ENCODE measurements at regions not wholly inside any gene's neighbourhood (a gene's known extent, or its start where the extent isn't known, plus 50 kb on each side); places are given as distances from the start of the nearest gene placed in this dataset.

DNA sequence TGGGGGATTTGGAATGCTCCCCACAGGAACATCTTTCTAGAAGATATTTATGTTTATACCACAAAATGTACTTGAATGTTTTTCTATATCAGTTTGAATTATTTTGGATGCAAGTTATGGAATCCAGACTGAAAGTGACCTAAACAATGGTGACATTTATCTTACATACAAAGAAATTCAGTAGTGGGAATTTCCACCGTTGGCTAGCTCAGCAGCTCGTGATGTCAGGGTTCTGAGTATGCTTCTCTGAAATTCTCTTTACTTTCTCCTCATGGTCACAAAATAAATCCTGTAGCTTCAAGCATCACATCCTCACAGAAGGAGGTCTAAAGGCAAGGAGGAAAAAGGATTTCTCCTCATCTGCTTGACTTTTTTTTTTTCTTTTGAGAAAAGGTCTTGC, 105.3 kb downstream of the AKAIN1 start:
- no peak for TF ChIP-seq ZBTB7A (IDR thresholded peaks at IDR 0.05; ENCODE audit: low read depth)
- TF ChIP-seq TCF12 (IDR thresholded peaks at IDR 0.05; ENCODE audit: low read depth) = no peak
- no peak for TF ChIP-seq CEBPB (IDR thresholded peaks at IDR 0.05)
- no peak for TF ChIP-seq YY1 (IDR thresholded peaks at IDR 0.05; ENCODE audit: low read depth)
- TF ChIP-seq RAD21 (IDR thresholded peaks at IDR 0.05; ENCODE audit: low read depth) = no peak
- TF ChIP-seq, protein P1, sequence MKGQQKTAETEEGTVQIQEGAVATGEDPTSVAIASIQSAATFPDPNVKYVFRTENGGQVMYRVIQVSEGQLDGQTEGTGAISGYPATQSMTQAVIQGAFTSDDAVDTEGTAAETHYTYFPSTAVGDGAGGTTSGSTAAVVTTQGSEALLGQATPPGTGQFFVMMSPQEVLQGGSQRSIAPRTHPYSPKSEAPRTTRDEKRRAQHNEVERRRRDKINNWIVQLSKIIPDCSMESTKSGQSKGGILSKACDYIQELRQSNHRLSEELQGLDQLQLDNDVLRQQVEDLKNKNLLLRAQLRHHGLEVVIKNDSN (IDR thresholded peaks at IDR 0.05) = no peak
- no peak for TF ChIP-seq FOXM1 (IDR thresholded peaks at IDR 0.05; ENCODE audit: borderline replicate concordance, low read depth)
- TF ChIP-seq EP300 (IDR thresholded peaks at IDR 0.05; ENCODE audit: borderline replicate concordance) = no peak
- TF ChIP-seq, protein P2, sequence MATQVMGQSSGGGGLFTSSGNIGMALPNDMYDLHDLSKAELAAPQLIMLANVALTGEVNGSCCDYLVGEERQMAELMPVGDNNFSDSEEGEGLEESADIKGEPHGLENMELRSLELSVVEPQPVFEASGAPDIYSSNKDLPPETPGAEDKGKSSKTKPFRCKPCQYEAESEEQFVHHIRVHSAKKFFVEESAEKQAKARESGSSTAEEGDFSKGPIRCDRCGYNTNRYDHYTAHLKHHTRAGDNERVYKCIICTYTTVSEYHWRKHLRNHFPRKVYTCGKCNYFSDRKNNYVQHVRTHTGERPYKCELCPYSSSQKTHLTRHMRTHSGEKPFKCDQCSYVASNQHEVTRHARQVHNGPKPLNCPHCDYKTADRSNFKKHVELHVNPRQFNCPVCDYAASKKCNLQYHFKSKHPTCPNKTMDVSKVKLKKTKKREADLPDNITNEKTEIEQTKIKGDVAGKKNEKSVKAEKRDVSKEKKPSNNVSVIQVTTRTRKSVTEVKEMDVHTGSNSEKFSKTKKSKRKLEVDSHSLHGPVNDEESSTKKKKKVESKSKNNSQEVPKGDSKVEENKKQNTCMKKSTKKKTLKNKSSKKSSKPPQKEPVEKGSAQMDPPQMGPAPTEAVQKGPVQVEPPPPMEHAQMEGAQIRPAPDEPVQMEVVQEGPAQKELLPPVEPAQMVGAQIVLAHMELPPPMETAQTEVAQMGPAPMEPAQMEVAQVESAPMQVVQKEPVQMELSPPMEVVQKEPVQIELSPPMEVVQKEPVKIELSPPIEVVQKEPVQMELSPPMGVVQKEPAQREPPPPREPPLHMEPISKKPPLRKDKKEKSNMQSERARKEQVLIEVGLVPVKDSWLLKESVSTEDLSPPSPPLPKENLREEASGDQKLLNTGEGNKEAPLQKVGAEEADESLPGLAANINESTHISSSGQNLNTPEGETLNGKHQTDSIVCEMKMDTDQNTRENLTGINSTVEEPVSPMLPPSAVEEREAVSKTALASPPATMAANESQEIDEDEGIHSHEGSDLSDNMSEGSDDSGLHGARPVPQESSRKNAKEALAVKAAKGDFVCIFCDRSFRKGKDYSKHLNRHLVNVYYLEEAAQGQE (IDR thresholded peaks at IDR 0.05; ENCODE audit: low read depth) = no peak
- no peak for TF ChIP-seq CREB1 (IDR thresholded peaks at IDR 0.05; ENCODE audit: low read depth)
- TF ChIP-seq, protein P3, sequence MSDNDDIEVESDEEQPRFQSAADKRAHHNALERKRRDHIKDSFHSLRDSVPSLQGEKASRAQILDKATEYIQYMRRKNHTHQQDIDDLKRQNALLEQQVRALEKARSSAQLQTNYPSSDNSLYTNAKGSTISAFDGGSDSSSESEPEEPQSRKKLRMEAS (IDR thresholded peaks at IDR 0.05) = no peak
- no peak for TF ChIP-seq TEAD4 (IDR thresholded peaks at IDR 0.05)
- TF ChIP-seq TAF1 (IDR thresholded peaks at IDR 0.05; ENCODE audit: low read depth) = no peak
- no peak for TF ChIP-seq EGR1 (IDR thresholded peaks at IDR 0.05)
- no peak for TF ChIP-seq NFIC (IDR thresholded peaks at IDR 0.05)

DNA sequence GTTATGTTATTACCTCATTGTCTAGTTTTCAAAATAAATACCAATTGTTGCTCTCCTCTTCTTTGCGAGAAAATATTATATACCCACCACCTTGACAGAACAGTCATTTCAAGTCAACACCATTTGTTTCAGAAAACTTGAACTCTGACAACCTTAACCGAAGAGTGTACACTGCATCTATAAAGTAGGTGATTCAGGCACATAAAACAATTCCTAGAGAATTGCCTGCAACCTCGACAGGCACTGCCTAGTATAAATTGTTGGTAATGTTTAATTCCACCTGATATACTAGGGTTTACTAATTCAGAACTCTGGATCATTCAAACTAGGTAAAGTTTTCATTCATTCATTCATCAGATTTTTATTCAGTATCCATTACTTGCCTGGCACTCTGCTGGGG, 121.8 kb downstream of the AKAIN1 start:
- TF ChIP-seq, protein P3 (IDR thresholded peaks at IDR 0.05) = no peak
- TF ChIP-seq YY1 (IDR thresholded peaks at IDR 0.05; ENCODE audit: low read depth) = no peak
- no peak for TF ChIP-seq CREB1 (IDR thresholded peaks at IDR 0.05; ENCODE audit: low read depth)
- no peak for TF ChIP-seq ZBTB7A (IDR thresholded peaks at IDR 0.05; ENCODE audit: low read depth)
- TF ChIP-seq EGR1 (IDR thresholded peaks at IDR 0.05) = no peak
- no peak for TF ChIP-seq RAD21 (IDR thresholded peaks at IDR 0.05; ENCODE audit: low read depth)
- no peak for TF ChIP-seq TAF1 (IDR thresholded peaks at IDR 0.05; ENCODE audit: low read depth)
- no peak for TF ChIP-seq NFIC (IDR thresholded peaks at IDR 0.05)
- TF ChIP-seq EP300 (IDR thresholded peaks at IDR 0.05; ENCODE audit: borderline replicate concordance) = no peak
- TF ChIP-seq, protein P1 (IDR thresholded peaks at IDR 0.05) = no peak
- no peak for TF ChIP-seq CEBPB (IDR thresholded peaks at IDR 0.05)
- no peak for TF ChIP-seq TCF12 (IDR thresholded peaks at IDR 0.05; ENCODE audit: low read depth)
- TF ChIP-seq FOXM1 (IDR thresholded peaks at IDR 0.05; ENCODE audit: borderline replicate concordance, low read depth) = no peak
- TF ChIP-seq TEAD4 (IDR thresholded peaks at IDR 0.05) = no peak
- TF ChIP-seq, protein P2 (IDR thresholded peaks at IDR 0.05; ENCODE audit: low read depth) = no peak

DNA sequence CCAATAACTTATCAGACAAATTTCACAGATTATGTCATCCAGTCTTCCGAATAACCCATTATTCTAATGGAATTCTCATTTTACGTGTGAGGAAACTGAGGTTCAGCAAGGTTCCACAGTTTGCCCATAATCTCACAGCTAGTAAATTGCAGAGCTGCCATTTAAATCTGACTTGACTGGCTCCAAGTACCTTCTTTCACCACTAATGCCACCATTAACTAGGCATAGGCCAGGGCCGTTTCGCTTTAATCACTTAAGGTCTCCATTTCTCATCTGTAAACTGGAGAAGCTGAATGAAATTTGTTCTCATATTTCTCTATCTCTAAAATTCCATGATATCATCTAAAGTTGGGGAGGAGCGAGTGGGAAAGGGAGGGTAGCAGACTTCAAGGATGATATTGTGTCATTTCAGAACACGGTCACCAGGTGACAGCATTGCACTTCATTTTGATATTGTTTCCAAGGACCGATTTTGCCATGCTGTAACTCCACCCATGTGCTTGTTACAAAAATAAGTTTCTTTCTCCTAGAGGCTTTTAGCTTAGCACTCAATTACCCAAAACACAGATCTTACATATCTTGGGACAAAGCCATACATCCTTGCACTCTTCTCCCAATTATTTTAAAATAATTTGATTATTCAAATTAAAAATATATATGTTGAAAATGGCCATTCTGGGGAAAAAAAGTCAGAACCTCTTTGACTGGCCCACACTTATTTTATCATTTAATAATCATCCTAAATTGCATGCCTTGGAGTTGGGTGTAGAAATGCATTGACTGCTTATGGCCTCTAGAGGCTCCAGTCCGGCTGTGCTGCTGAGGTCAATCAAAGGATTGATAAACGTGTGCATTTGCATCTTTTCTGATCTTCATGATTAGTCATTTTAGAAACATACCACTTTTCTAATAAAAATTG, 123.8 kb downstream of the AKAIN1 start:
- TF ChIP-seq, protein P1 (IDR thresholded peaks at IDR 0.05) = no peak
- TF ChIP-seq RAD21 (IDR thresholded peaks at IDR 0.05; ENCODE audit: low read depth) = peak; percentile 15; the same call in 1 of the 2 replicates

DNA sequence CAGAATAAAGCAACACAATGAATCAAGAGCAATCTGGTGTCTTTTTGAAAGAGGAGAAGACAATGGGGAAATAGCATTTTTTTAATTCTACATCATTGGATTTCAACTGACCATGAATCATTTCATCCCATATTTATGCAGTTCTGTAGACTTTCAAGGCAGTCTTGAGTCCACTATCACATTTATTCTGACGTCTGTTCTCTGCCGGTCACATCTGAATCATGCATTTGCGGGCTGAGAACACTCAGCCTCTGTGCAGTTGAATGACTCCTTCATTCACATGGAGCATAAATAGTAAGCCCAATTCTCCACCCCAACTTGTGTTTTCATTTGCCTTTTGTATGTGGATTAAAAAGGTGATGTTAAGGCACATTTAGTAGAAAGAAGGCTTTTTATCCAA, 128.2 kb downstream of the AKAIN1 start:
- TF ChIP-seq EGR1 (IDR thresholded peaks at IDR 0.05) = no peak
- no peak for TF ChIP-seq TAF1 (IDR thresholded peaks at IDR 0.05; ENCODE audit: low read depth)
- TF ChIP-seq NFIC (IDR thresholded peaks at IDR 0.05) = no peak
- TF ChIP-seq TEAD4 (IDR thresholded peaks at IDR 0.05) = no peak
- no peak for TF ChIP-seq CEBPB (IDR thresholded peaks at IDR 0.05)
- TF ChIP-seq, protein P2 (IDR thresholded peaks at IDR 0.05; ENCODE audit: low read depth) = no peak
- no peak for TF ChIP-seq TCF12 (IDR thresholded peaks at IDR 0.05; ENCODE audit: low read depth)
- TF ChIP-seq CREB1 (IDR thresholded peaks at IDR 0.05; ENCODE audit: low read depth) = no peak
- TF ChIP-seq, protein P1 (IDR thresholded peaks at IDR 0.05) = no peak
- TF ChIP-seq, protein P3 (IDR thresholded peaks at IDR 0.05) = no peak
- TF ChIP-seq YY1 (IDR thresholded peaks at IDR 0.05; ENCODE audit: low read depth) = no peak
- no peak for TF ChIP-seq ZBTB7A (IDR thresholded peaks at IDR 0.05; ENCODE audit: low read depth)
- no peak for TF ChIP-seq EP300 (IDR thresholded peaks at IDR 0.05; ENCODE audit: borderline replicate concordance)
- no peak for TF ChIP-seq RAD21 (IDR thresholded peaks at IDR 0.05; ENCODE audit: low read depth)
